Kidney (tissue), 13 donors: ENCODE measurements at regions not wholly inside any gene's neighbourhood (a gene's known extent, or its start where the extent isn't known, plus 50 kb on each side); places are given as distances from the start of the nearest gene placed in this dataset.

ENCODE experiments used
- DNase-seq, 5 donors: peaks; one replicate each; pipeline ENCODE4 v3.0.0-alpha.2; 2013 to 2020
- FAIRE-seq: peaks from 2 replicates; lab custom pipeline; 2012; peaks lifted over from hg19 to GRCh38; lab: Jason Lieb, UNC
- H3K27ac ChIP-seq, 2 donors: one replicate each; pipeline ENCODE4 v1.7.0; 2013; ENCODE audit warnings: low read depth in 2 of 2, low read length in 2 of 2, inconsistent platforms in 1 of 2
- H3K27me3 ChIP-seq: one replicate; pipeline ENCODE4 v1.7.1; 2013; ENCODE audit warnings: low read length, inconsistent platforms; ENCODE audit not compliant: control insufficient read depth, insufficient read depth
- H3K36me3 ChIP-seq, 3 donors: one replicate each; pipeline versions ENCODE4 v1.7.0 to v1.7.1; 2013; ENCODE audit warnings: low read length in 3 of 3, control low read depth in 1 of 3, inconsistent platforms in 1 of 3; ENCODE audit not compliant: insufficient read depth in 3 of 3, control insufficient read depth in 2 of 3
- H3K4me1 ChIP-seq, 3 donors: one replicate each; pipeline versions ENCODE4 v1.7.0 to v1.7.1; 2013; ENCODE audit warnings: low read length in 3 of 3, inconsistent platforms in 1 of 3, low read depth in 1 of 3; ENCODE audit not compliant: control insufficient read depth in 2 of 3, insufficient read depth in 2 of 3
- H3K4me3 ChIP-seq, 3 donors: one replicate each; pipeline versions ENCODE4 v1.7.0 to v1.8.1; 2013; ENCODE audit warnings: low read length in 3 of 3, control low read depth in 1 of 3, inconsistent platforms in 1 of 3
- H3K9ac ChIP-seq, 3 donors: one replicate each; pipeline versions ENCODE4 v1.7.0 to v1.7.1; 2013; ENCODE audit warnings: low read length in 3 of 3, control low read depth in 1 of 3, inconsistent platforms in 1 of 3
- H3K9me3 ChIP-seq, 3 donors: one replicate each; pipeline versions ENCODE4 v1.7.0 to v1.7.1; 2013; ENCODE audit warnings: low read length in 3 of 3, control low read depth in 1 of 3, inconsistent platforms in 1 of 3; ENCODE audit not compliant: control insufficient read depth in 2 of 3, insufficient read depth in 1 of 3
- CTCF ChIP-seq: IDR thresholded peaks from 3 replicates; pipeline ENCODE4 v1.5.1; 2012; ENCODE audit warnings: mild to moderate bottlenecking, moderate library complexity, borderline replicate concordance; ENCODE audit not compliant: insufficient read depth; ENCODE audit errors: extremely low read depth
- intact Hi-C: fragments of 100-400 bp; cut with DNase I; formaldehyde crosslinking; loops from one replicate; pipeline ENCODE4 v1.11.1; 2022
- donor health status: control.
- donor health status: control.
- donor health status: control.
- donor health status: control.
- donor health status: control.
- donor health status: DM: yes; HTN: yes; CAD: no.
- donor health status: Normal renal cell carcinoma (clear cell type).

- Histone ChIP-seq H3K9me3 (no peaks in the 10 kb centered on the region), H3K36me3 (no peaks in the 10 kb centered on the region), H3K27ac (no peak overlapping the region), H3K9ac (no peak overlapping the region), H3K27me3 (no peaks in the 10 kb centered on the region), H3K4me3 (no peak overlapping the region), H3K4me1 (no peaks in the 10 kb centered on the region)
- peak in 1 of 5 donors; percentile 13 for DNase-seq
- no peak for FAIRE-seq
- intact Hi-C loops = no loop called here
- TF ChIP-seq CTCF = no peak
Measured at GRCh38 chr17:45719335-45720071, 64.6 kb upstream of the CRHR1 start.

GRCh38 chr17:45720386-45720785, 63.7 kb upstream of the CRHR1 start:
- Histone ChIP-seq H3K9ac (no peak overlapping the region), H3K9me3 (no peaks in the 10 kb centered on the region), H3K27me3 (no peaks in the 10 kb centered on the region), H3K27ac (no peak overlapping the region), H3K4me1 (no peaks in the 10 kb centered on the region), H3K36me3 (no peaks in the 10 kb centered on the region), H3K4me3 (no peak overlapping the region)
- intact Hi-C loops = no loop called here
- no peak for TF ChIP-seq CTCF
- DNase-seq (no peak), FAIRE-seq (no peak)

GRCh38 chr17:45722161-45722560, 62.0 kb upstream of the CRHR1 start:
- Histone ChIP-seq H3K27me3 (no peaks in the 10 kb centered on the region), H3K4me1 (no peaks in the 10 kb centered on the region), H3K4me3 (no peak overlapping the region), H3K36me3 (no peaks in the 10 kb centered on the region), H3K27ac (no peak overlapping the region), H3K9me3 (no peaks in the 10 kb centered on the region), H3K9ac (no peak overlapping the region)
- no peak for TF ChIP-seq CTCF
- FAIRE-seq = no peak
- peak in 2 of 5 donors; percentile 20 to 45 for DNase-seq
- intact Hi-C loops = no loop called here
